ENCODE measurements at regions not wholly inside any gene's neighbourhood (a gene's known extent, or its start where the extent isn't known, plus 50 kb on each side); places are given as distances from the start of the nearest gene placed in this dataset.

GRCh38 chr17:77755410-77755963, 203.0 kb upstream of the TNRC6C start:
- TF ChIP-seq POLR2AphosphoS5 (IDR thresholded peaks at IDR 0.05; ENCODE audit: low read depth, low read length) (no peak), TAF1 (IDR thresholded peaks at IDR 0.05; ENCODE audit: borderline replicate concordance, insufficient read depth, low read length) (no peak), FOXP2 (optimal IDR thresholded peaks at IDR 0.05; ENCODE audit: borderline replicate concordance, extremely low read depth, extremely low read length, insufficient read depth) (no peak), SIN3A (IDR thresholded peaks at IDR 0.05; ENCODE audit: borderline replicate concordance, insufficient read depth, low read length) (no peak), REST (IDR thresholded peaks at IDR 0.05; ENCODE audit: insufficient read depth in 1 of 2, low read depth in 2 of 2, low read length in 2 of 2) (no peak)

Data from PFSK-1 (cell line).